ENCODE measurements at regions not wholly inside any gene's neighbourhood (a gene's known extent, or its start where the extent isn't known, plus 50 kb on each side); places are given as distances from the start of the nearest gene placed in this dataset.

GRCh38 chr9:134251296-134252069 lies 74.8 kb upstream of the RXRA start:
- DNase-seq: no peak

- no peak for DNase-seq
Observed at GRCh38 chr9:134252084-134252830, 74.0 kb upstream of the RXRA start.

GRCh38 chr9:134253606-134254205 lies 72.5 kb upstream of the RXRA start:
- no peak for DNase-seq

- DNase-seq: no peak
Observed at GRCh38 chr9:134258332-134258731, 67.9 kb upstream of the RXRA start.

- DNase-seq: no peak
Observed at GRCh38 chr9:134258828-134259546, 67.3 kb upstream of the RXRA start.

GRCh38 chr9:134259708-134260107 lies 66.5 kb upstream of the RXRA start:
- no peak for DNase-seq

- DNase-seq: no peak
Observed at GRCh38 chr9:134260801-134261200, 65.5 kb upstream of the RXRA start.

- no peak for DNase-seq
Observed at GRCh38 chr9:134262035-134262434, 64.2 kb upstream of the RXRA start.

- no peak for DNase-seq
Observed at GRCh38 chr9:134263596-134263995, 62.7 kb upstream of the RXRA start.

- DNase-seq: no peak
Observed at GRCh38 chr9:134264169-134264568, 62.1 kb upstream of the RXRA start.

- no peak for DNase-seq
Observed at GRCh38 chr9:134265078-134265477, 61.2 kb upstream of the RXRA start.

GRCh38 chr9:134266418-134266817 lies 59.8 kb upstream of the RXRA start:
- no peak for DNase-seq

GRCh38 chr9:134267305-134267880 lies 58.9 kb upstream of the RXRA start:
- no peak for DNase-seq

GRCh38 chr9:134267881-134268724 lies 58.2 kb upstream of the RXRA start:
- DNase-seq: no peak

- DNase-seq: no peak
Observed at GRCh38 chr9:134268747-134269146, 57.5 kb upstream of the RXRA start.

GRCh38 chr9:134271338-134272301 lies 54.6 kb upstream of the RXRA start:
- no peak for DNase-seq

- no peak for DNase-seq
Observed at GRCh38 chr9:134272302-134273023, 53.8 kb upstream of the RXRA start.

GRCh38 chr9:134273647-134274046 lies 52.6 kb upstream of the RXRA start:
- no peak for DNase-seq

GRCh38 chr9:134275375-134275774 lies 50.9 kb upstream of the RXRA start:
- no peak for DNase-seq
